GM18507 (cell line): ENCODE measurements at regions not wholly inside any gene's neighbourhood (a gene's known extent, or its start where the extent isn't known, plus 50 kb on each side); places are given as distances from the start of the nearest gene placed in this dataset.
A peak's percentile ranks its signal among the peaks of the same experiment; 100 is the strongest.
"Not testable (repeated sequence)": the region's sequence is repeated elsewhere in the genome, so short reads cannot be mapped to it uniquely, and the experiment has no call there.

Experiments
- DNase-seq: peaks from one replicate; pipeline ENCODE4 v3.0.0; 2011; ENCODE audit warnings: low read depth; ENCODE audit not compliant: insufficient read length; ENCODE audit errors: extremely low spot score
- FAIRE-seq: peaks from 2 replicates; lab custom pipeline; 2011; peaks lifted over from hg19 to GRCh38; lab: Jason Lieb, UNC

- FAIRE-seq = no peak
- DNase-seq = no peak
Observed at GRCh38 chr6:18585032-18585573, 198.0 kb downstream of the RNF144B start.

DNA sequence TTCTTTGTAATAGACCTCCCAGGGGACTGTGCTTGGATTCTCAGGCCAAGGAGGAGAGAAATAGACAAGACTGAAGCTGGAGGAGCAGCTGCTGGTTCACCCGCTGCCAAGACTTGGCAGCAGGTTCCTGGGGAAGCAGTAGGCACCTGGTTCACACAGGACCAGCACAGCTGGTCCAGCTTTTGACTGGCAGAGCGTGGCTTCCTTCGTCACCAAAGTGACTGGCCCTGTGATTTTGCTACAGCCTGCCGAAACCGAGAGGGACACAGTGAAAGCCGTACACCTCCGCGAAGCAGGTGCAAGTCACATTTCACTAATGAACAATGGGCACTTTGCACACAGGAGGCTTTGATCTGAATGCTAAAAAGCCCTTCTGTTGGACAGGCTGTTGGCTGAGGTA lies 199.0 kb downstream of the RNF144B start:
- DNase-seq (no peak), FAIRE-seq (no peak)

- FAIRE-seq = peak; percentile 75
- peak; percentile 15 for DNase-seq
Observed at GRCh38 chr6:18595774-18596530, 208.8 kb downstream of the RNF144B start.

DNA sequence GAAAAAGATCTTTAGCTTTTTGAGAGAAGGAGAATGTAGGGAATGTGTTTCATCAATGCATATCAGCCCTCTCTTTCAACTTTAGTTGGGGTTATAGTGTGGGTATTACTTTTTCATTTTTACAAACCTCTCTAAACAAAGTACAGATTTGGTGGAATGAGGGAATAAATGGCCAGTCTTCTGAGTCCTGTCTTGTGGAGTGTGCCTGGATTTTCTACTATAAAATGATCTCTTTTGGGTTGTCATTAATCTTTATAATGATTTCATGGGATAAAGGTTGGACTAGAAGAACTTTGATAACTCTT lies 209.3 kb downstream of the RNF144B start:
- no peak for FAIRE-seq
- no peak for DNase-seq

GRCh38 chr6:18598551-18599264 lies 211.6 kb downstream of the RNF144B start:
- DNase-seq = no peak
- FAIRE-seq = no peak

DNA sequence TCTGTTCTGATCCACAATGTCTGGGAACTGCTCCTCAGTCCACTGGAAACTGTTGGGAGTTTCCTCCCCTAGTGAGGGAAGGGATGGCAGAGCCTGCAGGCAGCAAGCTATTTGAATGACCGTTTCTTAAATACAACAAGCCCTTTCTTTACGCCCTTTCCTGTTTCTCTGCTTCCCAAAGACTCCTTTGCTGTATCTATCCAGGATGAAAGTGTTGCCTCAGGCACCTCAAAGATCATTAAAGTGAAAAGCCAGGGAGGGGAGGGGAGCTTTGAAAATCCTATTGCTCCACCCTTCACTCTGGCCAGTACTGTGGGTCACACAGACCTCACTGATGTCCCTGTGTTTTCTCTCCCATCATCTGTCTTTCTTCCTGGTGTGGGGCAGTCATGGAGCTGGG lies 213.1 kb downstream of the RNF144B start:
- no peak for DNase-seq
- no peak for FAIRE-seq

DNA sequence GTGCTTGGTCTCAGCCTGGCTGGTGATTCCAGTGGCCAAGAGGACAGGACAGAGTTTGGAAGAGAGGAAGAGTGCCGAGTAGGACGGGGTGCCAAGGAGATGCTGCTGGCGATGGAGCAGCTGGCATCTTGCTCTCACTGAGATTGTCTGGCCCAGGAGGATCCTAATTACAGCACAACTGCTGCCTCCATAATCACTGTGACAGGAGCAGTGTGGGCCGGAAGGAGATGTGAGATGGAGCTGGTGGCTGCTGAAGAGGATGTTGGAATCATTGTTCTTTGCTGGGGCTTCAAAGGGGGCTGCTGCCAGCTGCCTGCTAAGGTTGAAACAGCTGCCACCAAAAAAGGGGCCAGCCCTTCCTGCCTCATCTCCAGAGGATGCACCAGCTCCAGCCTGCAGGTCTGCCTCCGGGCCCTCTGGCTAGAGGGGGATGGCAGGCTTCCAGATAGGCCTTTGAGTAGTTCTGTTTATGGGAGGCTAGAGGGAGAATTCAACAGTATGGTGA lies 214.4 kb downstream of the RNF144B start:
- DNase-seq (no peak), FAIRE-seq (no peak)

DNA sequence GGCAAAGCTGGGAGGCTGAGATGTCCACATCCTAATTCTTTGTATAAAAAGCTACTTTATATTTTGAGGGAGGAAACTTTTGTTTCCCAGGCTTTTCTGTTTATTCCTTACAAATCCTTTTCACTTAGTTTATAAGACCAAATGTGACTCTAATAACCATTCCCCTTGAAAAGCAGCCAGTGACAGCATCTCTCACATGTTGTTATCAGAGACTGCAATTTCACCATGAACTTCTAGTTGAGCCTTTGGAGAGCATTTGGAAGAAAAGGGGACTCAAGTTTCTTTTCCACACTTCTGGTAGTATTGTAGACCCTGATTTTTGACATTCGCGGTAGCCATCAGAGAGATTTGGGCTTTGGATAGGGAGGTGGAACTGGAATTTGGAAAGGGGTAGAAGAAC lies 215.8 kb downstream of the RNF144B start:
- DNase-seq = no peak
- no peak for FAIRE-seq

GRCh38 chr6:18603361-18603760 lies 216.2 kb downstream of the RNF144B start:
- no peak for FAIRE-seq
- no peak for DNase-seq

DNA sequence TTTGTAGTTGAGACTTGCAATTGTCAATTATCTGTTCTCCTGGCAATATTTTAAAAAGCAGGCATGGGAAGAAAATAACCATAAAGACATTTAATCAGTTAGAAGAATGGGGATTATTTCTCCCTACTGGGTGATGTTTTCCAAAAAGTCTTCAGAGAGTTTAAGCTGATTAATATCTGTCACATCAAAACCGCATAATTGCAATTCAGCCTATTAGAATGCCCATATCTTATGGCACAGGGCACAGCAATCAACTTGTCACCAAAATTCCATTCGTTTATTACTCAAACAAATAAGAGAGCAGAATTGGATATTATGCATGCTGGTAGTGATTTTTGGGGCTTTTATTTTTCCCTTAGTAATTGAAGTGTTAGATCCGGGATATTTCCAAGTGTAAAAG lies 218.7 kb downstream of the RNF144B start:
- DNase-seq = no peak
- FAIRE-seq = no peak

DNA sequence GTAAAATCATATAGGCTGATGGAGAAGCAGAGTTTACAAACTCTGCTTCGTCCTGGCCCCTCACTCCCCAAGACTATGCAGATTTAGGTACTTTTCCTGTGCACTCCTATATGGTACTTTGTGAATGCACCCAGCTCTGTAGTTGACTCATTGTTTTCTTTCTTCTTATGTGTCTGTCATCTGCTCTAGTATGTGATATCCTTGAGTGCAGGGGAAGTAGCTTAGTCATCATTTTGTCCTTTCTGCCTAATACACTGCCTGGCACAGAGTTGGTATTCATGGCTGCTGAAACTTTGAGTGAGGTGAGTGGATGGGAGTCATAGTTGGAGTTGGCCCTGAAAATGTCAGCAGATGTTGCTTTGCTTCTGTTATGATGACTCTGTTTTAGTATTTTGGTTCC lies 222.6 kb downstream of the RNF144B start:
- FAIRE-seq (no peak), DNase-seq (no peak)

GRCh38 chr6:18613319-18613925 lies 226.3 kb downstream of the RNF144B start:
- DNase-seq = no peak
- FAIRE-seq = no peak

- no peak for DNase-seq
- FAIRE-seq = no peak
Observed at GRCh38 chr6:18629571-18629970, 242.4 kb downstream of the RNF144B start.

DNA sequence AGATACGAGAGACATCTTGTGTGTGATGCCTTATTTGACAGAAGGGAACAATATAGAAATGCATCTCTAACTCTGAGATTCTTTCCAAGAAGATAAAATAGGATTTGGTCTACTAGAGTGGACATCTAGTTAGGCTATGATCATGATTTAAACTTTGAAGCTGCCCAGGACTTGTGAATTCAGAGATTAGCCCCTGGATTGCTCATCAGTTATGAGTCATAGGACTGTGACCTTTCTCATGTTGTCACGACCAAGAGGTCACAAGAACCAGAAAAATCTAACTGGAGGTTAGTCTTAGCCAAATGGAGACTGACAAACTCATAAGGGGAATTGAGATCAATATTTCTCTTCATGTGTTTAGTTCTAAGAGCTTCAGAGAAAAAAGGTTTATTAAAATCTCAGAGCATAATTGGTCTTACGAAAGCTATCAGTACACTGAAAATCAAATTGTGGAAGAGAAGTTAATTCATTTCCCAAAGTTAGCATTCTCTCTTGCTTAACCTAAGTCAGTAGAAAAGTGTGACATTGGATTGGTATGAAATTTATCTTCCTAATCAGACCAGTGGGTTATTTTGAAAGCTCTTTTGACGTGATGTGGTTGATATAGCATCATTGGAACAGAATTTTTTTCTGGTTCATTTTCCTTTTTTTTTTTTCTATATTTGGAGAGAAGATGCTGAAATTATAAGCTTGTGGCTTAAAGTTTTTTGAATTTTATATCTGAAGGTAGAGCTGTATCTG lies 245.7 kb downstream of the RNF144B start:
- FAIRE-seq = no peak

GRCh38 chr6:18634912-18635311 lies 247.8 kb downstream of the RNF144B start:
- DNase-seq = no peak
- FAIRE-seq = no peak

More for the DNA sequence above, 245.7 kb downstream of the RNF144B start:
- DNase-seq = no peak

GRCh38 chr6:18640134-18640533 lies 253.0 kb downstream of the RNF144B start:
- DNase-seq = no peak
- no peak for FAIRE-seq

DNA sequence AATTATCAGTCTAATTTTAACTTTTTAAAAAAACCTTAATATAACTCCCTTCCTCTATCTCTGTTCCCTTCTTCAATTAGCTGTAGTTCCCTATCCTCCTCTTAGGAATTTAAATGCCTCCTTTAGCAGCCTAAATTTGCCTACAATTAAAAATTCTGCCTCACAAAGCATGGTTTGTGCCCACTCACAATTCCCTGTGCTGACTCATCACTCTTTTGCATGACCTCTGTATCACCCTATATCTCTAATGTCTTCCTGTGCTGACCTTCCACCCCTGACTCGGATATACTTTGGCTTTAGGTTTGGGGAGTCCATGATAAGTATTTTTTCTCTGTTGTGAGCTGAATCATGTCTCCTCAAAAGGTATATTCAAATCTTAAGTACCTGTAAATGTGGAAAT lies 253.6 kb downstream of the RNF144B start:
- FAIRE-seq (no peak), DNase-seq (no peak)

GRCh38 chr6:18654821-18655220 lies 267.7 kb downstream of the RNF144B start:
- FAIRE-seq (no peak), DNase-seq (no peak)

GRCh38 chr6:18656506-18656905 lies 269.4 kb downstream of the RNF144B start:
- no peak for DNase-seq
- no peak for FAIRE-seq

DNA sequence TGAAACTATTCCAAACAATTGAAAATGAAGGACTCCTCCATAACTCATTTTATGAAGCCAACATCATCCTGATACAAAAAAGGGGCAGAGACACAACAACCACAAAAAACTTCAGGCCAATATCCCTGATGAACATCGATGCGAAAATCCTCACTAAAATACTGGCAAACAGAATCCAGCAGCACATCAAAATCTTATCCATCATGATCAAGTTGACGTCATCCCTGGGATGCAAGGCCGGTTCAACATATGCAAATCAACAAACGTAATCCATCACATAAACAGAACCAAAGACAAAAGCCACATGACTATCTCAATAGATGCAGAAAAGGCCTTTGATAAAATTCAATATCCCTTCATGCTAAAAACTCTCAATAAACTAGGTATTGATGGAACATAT lies 272.8 kb downstream of the RNF144B start:
- FAIRE-seq, DNase-seq: not testable (repeated sequence)
